Mesothelial cell of epicardium (in vitro differentiated cells): ENCODE measurements at regions not wholly inside any gene's neighbourhood (a gene's known extent, or its start where the extent isn't known, plus 50 kb on each side); places are given as distances from the start of the nearest gene placed in this dataset.

Experiments
- DNase-seq, 2 experiments: peaks; one replicate each; pipeline ENCODE4 v3.0.0; 2021; ENCODE audit warnings: low spot score in 2 of 2; ENCODE audit not compliant: unreplicated experiment in 2 of 2
- H3K27ac Mint-ChIP-seq: 2 replicates; pipeline ENCODE4 v1.8.0; 2021; ENCODE audit warnings: mixed read lengths
- H3K27me3 Mint-ChIP-seq: 2 replicates; pipeline ENCODE4 v1.8.0; 2021; ENCODE audit warnings: low read depth, mixed read lengths
- H3K36me3 Mint-ChIP-seq: 2 replicates; pipeline ENCODE4 v1.8.0; 2021; ENCODE audit warnings: mixed read lengths
- H3K4me1 Mint-ChIP-seq: 2 replicates; pipeline ENCODE4 v1.8.0; 2021; ENCODE audit warnings: mixed read lengths
- H3K4me3 Mint-ChIP-seq: 2 replicates; pipeline ENCODE4 v1.8.0; 2021; ENCODE audit warnings: mild to moderate bottlenecking, moderate library complexity, mixed read lengths
- H3K9me3 Mint-ChIP-seq: 2 replicates; pipeline ENCODE4 v1.8.0; 2021; ENCODE audit warnings: mixed read lengths
- TF ChIP-seq, protein P1 (sequence below): fragments of 200-600 bp; sonication (generic); IDR thresholded peaks from one replicate; pipeline ENCODE4 v1.5.0; 2021; ENCODE audit warnings: antibody characterized with exemption; ENCODE audit not compliant: unreplicated experiment

DNA sequence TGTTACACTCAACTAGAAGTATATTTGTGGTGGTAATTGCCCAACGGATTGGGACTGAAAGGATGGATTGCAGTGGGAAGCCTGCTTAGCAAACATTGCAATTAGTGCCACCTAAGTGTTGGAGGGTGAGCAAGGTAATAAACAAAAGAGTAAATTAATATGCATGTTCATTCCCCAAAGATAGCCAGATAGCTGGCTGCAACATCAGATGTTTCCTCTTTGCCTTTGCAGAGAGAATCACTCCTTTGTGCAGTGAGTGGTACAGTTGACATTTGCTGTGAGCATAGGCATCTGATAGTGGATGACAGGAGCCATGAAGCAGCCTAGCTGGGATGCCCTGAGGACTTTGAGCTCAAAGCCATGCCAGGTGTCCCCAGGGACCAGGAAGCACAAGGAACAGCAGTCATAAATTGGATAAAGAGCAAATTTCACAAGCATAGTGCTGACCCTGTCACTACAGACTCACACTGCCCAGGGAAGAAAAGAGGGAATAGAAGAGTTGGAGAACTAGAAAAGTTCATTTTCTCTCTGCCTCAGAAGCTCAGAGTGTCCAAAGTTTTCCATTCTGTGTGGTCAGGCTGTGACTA lies 336.1 kb upstream of the SLC30A5 start:
- Mint-ChIP-seq H3K4me3 (no peak overlapping the region), H3K27me3 (peaks cover 7% of the 10 kb centered on the region), H3K9me3 (peaks cover 17% of the 10 kb centered on the region), H3K27ac (no peak overlapping the region), H3K4me1 (no peaks in the 10 kb centered on the region), H3K36me3 (peaks cover 3% of the 10 kb centered on the region)
- no peak for DNase-seq
- TF ChIP-seq, protein P1, sequence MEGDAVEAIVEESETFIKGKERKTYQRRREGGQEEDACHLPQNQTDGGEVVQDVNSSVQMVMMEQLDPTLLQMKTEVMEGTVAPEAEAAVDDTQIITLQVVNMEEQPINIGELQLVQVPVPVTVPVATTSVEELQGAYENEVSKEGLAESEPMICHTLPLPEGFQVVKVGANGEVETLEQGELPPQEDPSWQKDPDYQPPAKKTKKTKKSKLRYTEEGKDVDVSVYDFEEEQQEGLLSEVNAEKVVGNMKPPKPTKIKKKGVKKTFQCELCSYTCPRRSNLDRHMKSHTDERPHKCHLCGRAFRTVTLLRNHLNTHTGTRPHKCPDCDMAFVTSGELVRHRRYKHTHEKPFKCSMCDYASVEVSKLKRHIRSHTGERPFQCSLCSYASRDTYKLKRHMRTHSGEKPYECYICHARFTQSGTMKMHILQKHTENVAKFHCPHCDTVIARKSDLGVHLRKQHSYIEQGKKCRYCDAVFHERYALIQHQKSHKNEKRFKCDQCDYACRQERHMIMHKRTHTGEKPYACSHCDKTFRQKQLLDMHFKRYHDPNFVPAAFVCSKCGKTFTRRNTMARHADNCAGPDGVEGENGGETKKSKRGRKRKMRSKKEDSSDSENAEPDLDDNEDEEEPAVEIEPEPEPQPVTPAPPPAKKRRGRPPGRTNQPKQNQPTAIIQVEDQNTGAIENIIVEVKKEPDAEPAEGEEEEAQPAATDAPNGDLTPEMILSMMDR = no peak

DNA sequence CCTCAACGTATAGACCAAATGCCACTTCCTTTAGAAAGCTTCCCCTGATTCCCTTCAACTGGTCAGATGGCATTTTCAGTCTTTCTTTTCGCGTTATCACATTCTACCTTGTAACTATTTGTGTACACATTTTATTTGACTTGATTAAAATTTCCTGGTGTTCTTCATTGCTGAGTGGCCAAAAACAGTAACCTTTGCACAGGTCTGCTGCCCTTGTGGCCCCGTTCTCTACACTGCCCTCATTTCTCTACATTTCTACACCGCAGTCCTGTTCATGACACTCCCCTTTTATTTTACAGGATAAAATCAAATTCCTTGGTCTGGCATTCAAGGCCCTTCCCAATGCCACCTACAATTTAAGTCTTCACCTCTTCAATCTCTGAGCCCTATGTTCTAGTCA lies 334.2 kb upstream of the SLC30A5 start:
- H3K27me3 Mint-ChIP-seq = peaks cover 5% of the 10 kb centered on the region
- H3K27ac Mint-ChIP-seq = no peak overlapping the region
- TF ChIP-seq, protein P1 = no peak
- H3K4me3 Mint-ChIP-seq = no peak overlapping the region
- H3K4me1 Mint-ChIP-seq = no peaks in the 10 kb centered on the region
- DNase-seq = no peak
- H3K36me3 Mint-ChIP-seq = peaks cover 3% of the 10 kb centered on the region
- H3K9me3 Mint-ChIP-seq = peaks cover 14% of the 10 kb centered on the region

GRCh38 chr5:68762201-68762600 lies 331.6 kb upstream of the SLC30A5 start:
- no peak for DNase-seq
- Mint-ChIP-seq H3K4me3 (no peak overlapping the region), H3K27me3 (no peaks in the 10 kb centered on the region), H3K9me3 (peaks cover 3% of the 10 kb centered on the region), H3K4me1 (no peaks in the 10 kb centered on the region), H3K36me3 (no peaks in the 10 kb centered on the region), H3K27ac (no peak overlapping the region)
- TF ChIP-seq, protein P1 = no peak

- no peak overlapping the region for H3K27ac Mint-ChIP-seq
- H3K4me3 Mint-ChIP-seq = no peak overlapping the region
- TF ChIP-seq, protein P1 = no peak
- DNase-seq = no peak
- H3K4me1 Mint-ChIP-seq = no peaks in the 10 kb centered on the region
- H3K27me3 Mint-ChIP-seq = peaks cover 6% of the 10 kb centered on the region
- no peaks in the 10 kb centered on the region for H3K36me3 Mint-ChIP-seq
- H3K9me3 Mint-ChIP-seq = peaks cover 3% of the 10 kb centered on the region
Observed at GRCh38 chr5:68766952-68767464, 326.8 kb upstream of the SLC30A5 start.

- TF ChIP-seq, protein P1 = no peak
- DNase-seq = no peak
- Mint-ChIP-seq H3K9me3 (peaks cover 4% of the 10 kb centered on the region), H3K36me3 (no peaks in the 10 kb centered on the region), H3K4me3 (no peak overlapping the region), H3K4me1 (no peaks in the 10 kb centered on the region), H3K27me3 (peaks cover 6% of the 10 kb centered on the region), H3K27ac (no peak overlapping the region)
Observed at GRCh38 chr5:68770551-68770950, 323.3 kb upstream of the SLC30A5 start.
